HEK293T (cell line): ENCODE measurements at regions not wholly inside any gene's neighbourhood (a gene's known extent, or its start where the extent isn't known, plus 50 kb on each side); places are given as distances from the start of the nearest gene placed in this dataset.

ENCODE experiments used
- FOXK2 ChIP-seq: fragments of 450-650 bp; IDR thresholded peaks from 2 replicates; pipeline ENCODE4 v1.6.1; 2016; ENCODE audit warnings: mild to moderate bottlenecking
- HDGF ChIP-seq: fragments of 450-650 bp; IDR thresholded peaks from 2 replicates; pipeline ENCODE4 v1.6.1; 2017; ENCODE audit warnings: antibody characterized with exemption, borderline replicate concordance
- LEF1 ChIP-seq: fragments of 450-650 bp; IDR thresholded peaks from 2 replicates; pipeline ENCODE4 v1.6.1; 2017; ENCODE audit warnings: mild to moderate bottlenecking, borderline replicate concordance
- NFRKB ChIP-seq: fragments of 450-650 bp; IDR thresholded peaks from 2 replicates; pipeline ENCODE4 v1.6.1; 2016; ENCODE audit warnings: mild to moderate bottlenecking, moderate library complexity
- SP1 ChIP-seq: fragments of 450-650 bp; IDR thresholded peaks from 2 replicates; pipeline ENCODE4 v1.6.1; 2017
- TARDBP ChIP-seq: fragments of 450-650 bp; IDR thresholded peaks from 2 replicates; pipeline ENCODE4 v1.6.1; 2016
- TF ChIP-seq, protein P1 (sequence below): fragments of 450-650 bp; IDR thresholded peaks from 2 replicates; pipeline ENCODE4 v1.6.1; 2016

DNA sequence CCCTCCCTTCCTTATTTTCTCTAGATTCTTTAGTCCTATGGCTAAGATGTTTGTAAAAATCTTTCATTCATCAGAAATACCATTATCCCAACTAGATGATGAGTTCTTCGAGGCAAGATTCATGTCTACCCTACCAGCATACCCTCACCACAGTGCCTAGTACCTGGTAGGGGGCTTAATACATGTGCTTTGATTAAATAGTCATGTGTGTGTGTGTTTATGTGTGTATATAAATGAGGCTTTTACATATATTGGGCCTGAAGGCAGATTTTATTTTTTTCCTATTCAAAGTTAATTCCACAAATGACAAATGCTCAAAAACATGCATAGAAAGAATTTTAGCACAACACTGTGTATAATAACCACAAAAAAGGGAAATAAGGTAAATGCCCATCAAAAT is 193.0 kb upstream of the IRX3 start:
- TF ChIP-seq, protein P1, sequence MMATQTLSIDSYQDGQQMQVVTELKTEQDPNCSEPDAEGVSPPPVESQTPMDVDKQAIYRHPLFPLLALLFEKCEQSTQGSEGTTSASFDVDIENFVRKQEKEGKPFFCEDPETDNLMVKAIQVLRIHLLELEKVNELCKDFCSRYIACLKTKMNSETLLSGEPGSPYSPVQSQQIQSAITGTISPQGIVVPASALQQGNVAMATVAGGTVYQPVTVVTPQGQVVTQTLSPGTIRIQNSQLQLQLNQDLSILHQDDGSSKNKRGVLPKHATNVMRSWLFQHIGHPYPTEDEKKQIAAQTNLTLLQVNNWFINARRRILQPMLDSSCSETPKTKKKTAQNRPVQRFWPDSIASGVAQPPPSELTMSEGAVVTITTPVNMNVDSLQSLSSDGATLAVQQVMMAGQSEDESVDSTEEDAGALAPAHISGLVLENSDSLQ: no peak
- no peak for TF ChIP-seq TARDBP
- TF ChIP-seq HDGF: no peak
- TF ChIP-seq SP1: no peak
- no peak for TF ChIP-seq LEF1
- no peak for TF ChIP-seq FOXK2
- no peak for TF ChIP-seq NFRKB
